ENCODE measurements at regions not wholly inside any gene's neighbourhood (a gene's known extent, or its start where the extent isn't known, plus 50 kb on each side); places are given as distances from the start of the nearest gene placed in this dataset.
"Not testable (repeated sequence)": the region's sequence is repeated elsewhere in the genome, so short reads cannot be mapped to it uniquely, and the experiment has no call there.

DNA sequence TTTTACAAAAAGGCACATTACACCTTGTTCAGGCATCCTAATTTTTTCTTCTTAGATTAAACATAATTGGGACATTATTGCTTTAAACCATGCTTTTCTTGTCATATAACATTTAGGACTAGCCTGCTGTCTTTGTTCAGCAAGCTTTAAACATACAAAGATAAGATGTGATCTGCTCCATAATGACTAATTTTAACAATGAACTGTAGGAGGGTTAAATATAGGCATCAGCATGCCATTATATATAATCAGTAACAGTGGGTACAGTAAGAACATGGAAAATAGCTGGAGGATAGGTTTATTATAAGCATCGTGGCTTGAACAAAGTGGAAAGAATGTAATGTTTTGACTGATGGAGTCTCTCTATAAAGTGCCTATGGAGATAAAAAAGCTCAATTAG, 661.7 kb downstream of the SLITRK6 start:
- WGBS, 4 donors: 28 to 45% (median 34%) methylated on average over 1 of the region's 1 CpG
- intact Hi-C loops (cut with DNase I): no loop called here
- Histone ChIP-seq H3K36me3 (no peaks in the 10 kb centered on the region), H3K27me3 (no peaks in the 10 kb centered on the region), H3K4me1 (no peaks in the 10 kb centered on the region), H3K4me3 (no peak overlapping the region), H3K27ac (no peak overlapping the region), H3K9me3 (no peaks in the 10 kb centered on the region)
- no peak for ATAC-seq
- no peak for TF ChIP-seq CTCF (IDR thresholded peaks at IDR 0.05)
- TF ChIP-seq POLR2A (IDR thresholded peaks at IDR 0.05): no peak
- no peak for DNase-seq

GRCh38 chr13:85132986-85133385, 666.2 kb downstream of the SLITRK6 start:
- Histone ChIP-seq H3K27ac (no peak overlapping the region), H3K27me3 (no peaks in the 10 kb centered on the region), H3K4me1 (no peaks in the 10 kb centered on the region), H3K4me3 (no peak overlapping the region), H3K36me3 (no peaks in the 10 kb centered on the region), H3K9me3 (peaks cover 0 to 13% (median 0%) of the 10 kb centered on the region in 12 donors)
- WGBS, 4 donors: 79 to 95% (median 85%) methylated on average over 6 of the region's 6 CpGs
- ATAC-seq (no peak), DNase-seq (no peak)
- no peak for TF ChIP-seq CTCF (IDR thresholded peaks at IDR 0.05)
- TF ChIP-seq POLR2A (IDR thresholded peaks at IDR 0.05): no peak
- intact Hi-C loops (cut with DNase I): no loop called here

- H3K27ac ChIP-seq; intact Hi-C loops (cut with DNase I); H3K9me3 ChIP-seq; H3K27me3 ChIP-seq; ATAC-seq; H3K36me3 ChIP-seq; H3K4me3 ChIP-seq; H3K4me1 ChIP-seq; DNase-seq: not testable (repeated sequence)
- 82 to 85% (median 83%) methylated on average over 11 to 14 of the region's 14 CpGs for WGBS, 4 donors
Observed at GRCh38 chr13:85123501-85123900, 675.7 kb downstream of the SLITRK6 start.

- no peaks in the 10 kb centered on the region for H3K27me3 ChIP-seq
- WGBS, 4 donors: 41 to 78% (median 70%) methylated on average over 1 to 3 of the region's 3 CpGs
Observed at GRCh38 chr13:85108356-85108755, 690.9 kb downstream of the SLITRK6 start.

More at GRCh38 chr13:85108356-85108755, 690.9 kb downstream of the SLITRK6 start:
- ATAC-seq: no peak
- Histone ChIP-seq H3K36me3 (no peaks in the 10 kb centered on the region), H3K9me3 (peaks cover 0 to 8% (median 0%) of the 10 kb centered on the region in 12 donors), H3K4me3 (no peak overlapping the region), H3K4me1 (no peaks in the 10 kb centered on the region), H3K27ac (no peak overlapping the region)
- TF ChIP-seq CTCF (IDR thresholded peaks at IDR 0.05): no peak
- TF ChIP-seq POLR2A (IDR thresholded peaks at IDR 0.05): no peak
- DNase-seq: no peak
- intact Hi-C loops (cut with DNase I): no loop called here
